Stomach (tissue), 4 donors: ENCODE measurements at regions not wholly inside any gene's neighbourhood (a gene's known extent, or its start where the extent isn't known, plus 50 kb on each side); places are given as distances from the start of the nearest gene placed in this dataset.

Experiments used
- EP300 ChIP-seq: sonication (generic); formaldehyde crosslinking; IDR thresholded peaks from one replicate; pipeline ENCODE4 v1.6.1; 2017; ENCODE audit warnings: antibody characterized with exemption
- POLR2A ChIP-seq, 4 donors: fragments of 450-650 bp; IDR thresholded peaks; one replicate each; pipeline ENCODE4 v1.6.1; 2016; ENCODE audit warnings: antibody characterized with exemption in 4 of 4, control low read depth in 2 of 4, mild to moderate bottlenecking in 1 of 4, moderate library complexity in 1 of 4
- TF ChIP-seq, protein P1 (sequence below), 7 experiments: fragments of 450-650 bp in 4 of 7; fragments of 200-600 bp in 3 of 7; sonication (generic) in 3 of 7; IDR thresholded peaks; one replicate each; pipeline ENCODE4 v1.5.1; 2016 to 2019; ENCODE audit warnings: antibody characterized with exemption in 7 of 7, control low read depth in 2 of 7, mild to moderate bottlenecking in 1 of 7

DNA sequence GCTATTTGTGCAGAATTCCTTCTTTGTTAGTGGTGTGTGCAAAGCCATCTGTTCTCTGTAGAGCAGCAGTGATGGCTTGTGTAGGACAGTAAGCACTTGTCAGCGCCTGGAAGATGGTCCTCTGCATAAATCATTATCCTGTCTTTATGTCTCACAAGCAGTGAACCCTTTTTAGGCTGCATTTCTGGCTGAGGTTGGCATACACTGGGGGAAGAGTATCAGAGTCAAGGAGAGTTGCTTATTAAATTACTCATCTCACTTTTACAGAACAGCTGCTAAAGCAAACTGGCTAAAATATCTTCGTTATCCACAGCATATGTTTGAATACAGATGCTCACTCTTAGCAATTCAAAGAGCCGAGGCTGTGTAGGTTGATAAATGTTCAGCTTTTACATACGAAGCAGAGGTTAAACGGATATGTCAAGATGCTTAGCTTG, 54.6 kb upstream of the NCAM2 start:
- TF ChIP-seq POLR2A (IDR thresholded peaks at IDR 0.05): no peak
- TF ChIP-seq, protein P1, sequence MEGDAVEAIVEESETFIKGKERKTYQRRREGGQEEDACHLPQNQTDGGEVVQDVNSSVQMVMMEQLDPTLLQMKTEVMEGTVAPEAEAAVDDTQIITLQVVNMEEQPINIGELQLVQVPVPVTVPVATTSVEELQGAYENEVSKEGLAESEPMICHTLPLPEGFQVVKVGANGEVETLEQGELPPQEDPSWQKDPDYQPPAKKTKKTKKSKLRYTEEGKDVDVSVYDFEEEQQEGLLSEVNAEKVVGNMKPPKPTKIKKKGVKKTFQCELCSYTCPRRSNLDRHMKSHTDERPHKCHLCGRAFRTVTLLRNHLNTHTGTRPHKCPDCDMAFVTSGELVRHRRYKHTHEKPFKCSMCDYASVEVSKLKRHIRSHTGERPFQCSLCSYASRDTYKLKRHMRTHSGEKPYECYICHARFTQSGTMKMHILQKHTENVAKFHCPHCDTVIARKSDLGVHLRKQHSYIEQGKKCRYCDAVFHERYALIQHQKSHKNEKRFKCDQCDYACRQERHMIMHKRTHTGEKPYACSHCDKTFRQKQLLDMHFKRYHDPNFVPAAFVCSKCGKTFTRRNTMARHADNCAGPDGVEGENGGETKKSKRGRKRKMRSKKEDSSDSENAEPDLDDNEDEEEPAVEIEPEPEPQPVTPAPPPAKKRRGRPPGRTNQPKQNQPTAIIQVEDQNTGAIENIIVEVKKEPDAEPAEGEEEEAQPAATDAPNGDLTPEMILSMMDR (IDR thresholded peaks at IDR 0.05): no peak
- no peak for TF ChIP-seq EP300
